ENCODE measurements at regions not wholly inside any gene's neighbourhood (a gene's known extent, or its start where the extent isn't known, plus 50 kb on each side); places are given as distances from the start of the nearest gene placed in this dataset.

- no peak for DNase-seq (ENCODE audit: low read depth)
- TF ChIP-seq CTCF (conservative IDR thresholded peaks at IDR 0.05; ENCODE audit: low read depth, low read length): no peak
- H3K4me3 ChIP-seq (ENCODE audit: low read length): no peak overlapping the region
Measured at GRCh38 chr1:25072461-25072860, 142.4 kb upstream of the RUNX3 start.

GRCh38 chr1:25068829-25069228 is 138.8 kb upstream of the RUNX3 start:
- TF ChIP-seq CTCF (conservative IDR thresholded peaks at IDR 0.05; ENCODE audit: low read depth, low read length): peak; percentile 15
- no peak for DNase-seq (ENCODE audit: low read depth)
- no peak overlapping the region for H3K4me3 ChIP-seq (ENCODE audit: low read length)

GRCh38 chr1:25068316-25068715 is 138.2 kb upstream of the RUNX3 start:
- TF ChIP-seq CTCF (conservative IDR thresholded peaks at IDR 0.05; ENCODE audit: low read depth, low read length): no peak
- H3K4me3 ChIP-seq (ENCODE audit: low read length): no peak overlapping the region
- no peak for DNase-seq (ENCODE audit: low read depth)

GRCh38 chr1:25067518-25068251 is 137.6 kb upstream of the RUNX3 start:
- no peak for TF ChIP-seq CTCF (conservative IDR thresholded peaks at IDR 0.05; ENCODE audit: low read depth, low read length)
- no peak overlapping the region for H3K4me3 ChIP-seq (ENCODE audit: low read length)
- no peak for DNase-seq (ENCODE audit: low read depth)

GRCh38 chr1:25066731-25067517 is 136.8 kb upstream of the RUNX3 start:
- H3K4me3 ChIP-seq (ENCODE audit: low read length): no peak overlapping the region
- no peak for DNase-seq (ENCODE audit: low read depth)
- no peak for TF ChIP-seq CTCF (conservative IDR thresholded peaks at IDR 0.05; ENCODE audit: low read depth, low read length)

- DNase-seq (ENCODE audit: low read depth): no peak
- TF ChIP-seq CTCF (conservative IDR thresholded peaks at IDR 0.05; ENCODE audit: low read depth, low read length): no peak
- H3K4me3 ChIP-seq (ENCODE audit: low read length): no peak overlapping the region
Measured at GRCh38 chr1:25066256-25066655, 136.2 kb upstream of the RUNX3 start.
